Type B pancreatic cell (in vitro differentiated cells): ENCODE measurements at regions not wholly inside any gene's neighbourhood (a gene's known extent, or its start where the extent isn't known, plus 50 kb on each side); places are given as distances from the start of the nearest gene placed in this dataset.

Source experiments
- DNase-seq: peaks from one replicate; pipeline ENCODE4 v3.0.0; 2021; ENCODE audit warnings: mixed read lengths; ENCODE audit not compliant: unreplicated experiment; ENCODE audit errors: extremely low spot score
- H3K27ac Mint-ChIP-seq: 2 replicates; pipeline ENCODE4 v1.8.0; 2021; ENCODE audit warnings: mild to moderate bottlenecking, mixed read lengths
- H3K27me3 Mint-ChIP-seq: 2 replicates; pipeline ENCODE4 v1.8.0; 2021; ENCODE audit warnings: mixed read lengths
- H3K36me3 Mint-ChIP-seq: 2 replicates; pipeline ENCODE4 v1.8.0; 2021; ENCODE audit warnings: mixed read lengths
- H3K4me1 Mint-ChIP-seq: one replicate; pipeline ENCODE4 v1.8.0; 2021; ENCODE audit warnings: mixed read lengths; ENCODE audit not compliant: unreplicated experiment
- H3K4me3 Mint-ChIP-seq: 2 replicates; pipeline ENCODE4 v1.8.0; 2021; ENCODE audit warnings: mild to moderate bottlenecking, mixed read lengths
- H3K9me3 Mint-ChIP-seq: 2 replicates; pipeline ENCODE4 v1.8.0; 2021; ENCODE audit warnings: mixed read lengths
- TF ChIP-seq, protein P1 (sequence below): fragments of 200-600 bp; sonication (generic); conservative IDR thresholded peaks from 2 replicates; pipeline ENCODE4 v1.5.0; 2021; ENCODE audit warnings: antibody characterized with exemption, mild to moderate bottlenecking

DNA sequence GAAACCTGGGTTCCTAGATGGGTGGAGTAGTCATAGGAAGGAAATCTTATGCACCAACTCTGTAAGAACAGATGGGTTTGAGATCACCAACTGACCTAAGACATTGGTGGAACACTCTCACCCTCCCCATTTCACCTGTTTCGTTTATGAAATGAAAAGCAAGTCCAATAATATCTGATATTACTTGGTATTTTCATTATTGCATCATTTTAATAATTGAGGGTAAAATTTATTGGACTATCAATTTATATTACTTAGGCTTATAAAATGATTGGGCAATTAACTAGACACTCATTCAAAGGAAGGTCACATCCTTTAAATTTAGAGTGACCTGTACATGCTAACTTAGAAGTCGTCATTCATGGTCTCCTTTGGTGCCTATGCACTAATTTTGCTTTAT lies 503.9 kb downstream of the TAFA4 start:
- Mint-ChIP-seq H3K36me3 (no peaks in the 10 kb centered on the region), H3K9me3 (no peaks in the 10 kb centered on the region), H3K27me3 (peaks cover 10% of the 10 kb centered on the region), H3K4me1 (no peaks in the 10 kb centered on the region), H3K27ac (no peak overlapping the region), H3K4me3 (no peak overlapping the region)
- no peak for DNase-seq
- TF ChIP-seq, protein P1, sequence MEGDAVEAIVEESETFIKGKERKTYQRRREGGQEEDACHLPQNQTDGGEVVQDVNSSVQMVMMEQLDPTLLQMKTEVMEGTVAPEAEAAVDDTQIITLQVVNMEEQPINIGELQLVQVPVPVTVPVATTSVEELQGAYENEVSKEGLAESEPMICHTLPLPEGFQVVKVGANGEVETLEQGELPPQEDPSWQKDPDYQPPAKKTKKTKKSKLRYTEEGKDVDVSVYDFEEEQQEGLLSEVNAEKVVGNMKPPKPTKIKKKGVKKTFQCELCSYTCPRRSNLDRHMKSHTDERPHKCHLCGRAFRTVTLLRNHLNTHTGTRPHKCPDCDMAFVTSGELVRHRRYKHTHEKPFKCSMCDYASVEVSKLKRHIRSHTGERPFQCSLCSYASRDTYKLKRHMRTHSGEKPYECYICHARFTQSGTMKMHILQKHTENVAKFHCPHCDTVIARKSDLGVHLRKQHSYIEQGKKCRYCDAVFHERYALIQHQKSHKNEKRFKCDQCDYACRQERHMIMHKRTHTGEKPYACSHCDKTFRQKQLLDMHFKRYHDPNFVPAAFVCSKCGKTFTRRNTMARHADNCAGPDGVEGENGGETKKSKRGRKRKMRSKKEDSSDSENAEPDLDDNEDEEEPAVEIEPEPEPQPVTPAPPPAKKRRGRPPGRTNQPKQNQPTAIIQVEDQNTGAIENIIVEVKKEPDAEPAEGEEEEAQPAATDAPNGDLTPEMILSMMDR, result no peak

DNA sequence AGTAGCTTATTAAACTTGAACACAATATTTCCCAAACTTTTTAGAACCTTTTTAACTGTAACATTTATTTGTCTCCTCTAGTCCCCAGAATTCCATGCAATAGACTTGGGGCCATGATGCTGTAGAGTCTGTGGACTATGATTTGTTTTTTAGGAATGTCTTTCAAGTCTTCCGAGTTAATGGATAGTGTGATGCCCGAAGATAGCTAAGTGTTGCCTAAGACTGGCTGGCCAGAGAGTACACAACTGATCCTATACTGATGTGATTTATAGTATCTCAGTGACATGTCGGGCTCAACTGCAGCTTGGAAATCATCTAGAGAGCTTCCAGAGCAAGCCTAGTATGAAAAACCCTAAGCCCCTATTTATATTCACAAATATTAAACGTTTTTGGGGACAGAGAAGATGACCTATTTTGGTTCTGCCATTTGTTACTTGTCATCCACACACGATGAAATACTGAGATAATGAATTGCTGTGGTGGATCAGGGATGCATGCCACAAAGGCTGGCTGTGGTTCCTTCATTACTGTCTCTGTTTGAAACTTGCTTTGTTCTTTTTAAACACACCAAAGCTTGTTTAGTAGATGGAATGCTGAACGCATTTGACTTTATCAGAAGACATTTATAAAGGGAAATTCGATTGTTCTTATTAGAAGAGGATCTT lies 507.4 kb downstream of the TAFA4 start:
- peaks cover 10% of the 10 kb centered on the region for H3K27me3 Mint-ChIP-seq
- no peak overlapping the region for H3K27ac Mint-ChIP-seq
- no peaks in the 10 kb centered on the region for H3K36me3 Mint-ChIP-seq
- TF ChIP-seq, protein P1, result no peak
- no peak overlapping the region for H3K4me3 Mint-ChIP-seq
- H3K4me1 Mint-ChIP-seq, result no peaks in the 10 kb centered on the region
- no peaks in the 10 kb centered on the region for H3K9me3 Mint-ChIP-seq
- no peak for DNase-seq

DNA sequence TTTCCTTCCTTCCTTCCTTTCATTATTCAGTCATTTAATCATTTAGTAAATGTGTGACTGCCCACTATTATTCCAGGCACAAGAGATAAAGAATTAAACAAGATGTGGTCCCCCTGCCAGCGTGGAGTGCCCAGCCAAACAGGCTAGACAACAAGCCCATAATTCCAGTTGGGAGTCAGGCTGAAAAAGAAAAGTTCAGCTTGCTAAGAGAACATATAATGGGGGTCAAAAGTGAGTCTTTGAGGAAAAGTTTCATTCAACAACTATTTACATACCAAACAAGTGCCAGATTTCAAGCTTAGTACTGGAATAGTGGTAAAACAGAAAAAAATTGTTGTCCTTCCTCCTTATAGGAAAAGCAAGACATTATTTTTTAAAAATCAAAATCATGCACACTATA lies 523.7 kb downstream of the TAFA4 start:
- H3K36me3 Mint-ChIP-seq, result no peaks in the 10 kb centered on the region
- TF ChIP-seq, protein P1, result no peak
- H3K4me1 Mint-ChIP-seq, result no peaks in the 10 kb centered on the region
- H3K9me3 Mint-ChIP-seq, result no peaks in the 10 kb centered on the region
- no peak overlapping the region for H3K4me3 Mint-ChIP-seq
- DNase-seq, result no peak
- H3K27me3 Mint-ChIP-seq, result peaks cover 5% of the 10 kb centered on the region
- no peak overlapping the region for H3K27ac Mint-ChIP-seq

DNA sequence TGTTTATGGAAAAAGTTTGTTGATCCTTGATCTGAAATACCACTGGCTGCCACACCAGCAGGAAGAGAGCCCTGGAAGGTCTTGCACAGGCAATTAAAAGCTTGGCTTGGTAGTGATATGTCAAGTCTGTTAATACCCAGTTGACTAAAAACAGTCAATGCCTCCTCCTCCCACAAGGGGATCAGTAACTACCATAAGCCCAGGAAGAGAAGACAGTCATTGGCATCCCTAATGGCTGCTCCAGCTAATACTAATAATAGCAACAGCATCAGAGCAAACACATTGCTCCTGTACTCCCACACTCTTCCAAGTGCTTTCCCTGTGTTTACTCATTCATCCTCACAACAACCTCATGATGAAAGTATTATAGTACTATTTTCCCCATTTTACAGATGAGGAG lies 528.6 kb downstream of the TAFA4 start:
- Mint-ChIP-seq H3K27me3 (peaks cover 5% of the 10 kb centered on the region), H3K9me3 (no peaks in the 10 kb centered on the region), H3K27ac (no peak overlapping the region), H3K36me3 (no peaks in the 10 kb centered on the region), H3K4me1 (no peaks in the 10 kb centered on the region), H3K4me3 (no peak overlapping the region)
- no peak for DNase-seq
- TF ChIP-seq, protein P1, result no peak

DNA sequence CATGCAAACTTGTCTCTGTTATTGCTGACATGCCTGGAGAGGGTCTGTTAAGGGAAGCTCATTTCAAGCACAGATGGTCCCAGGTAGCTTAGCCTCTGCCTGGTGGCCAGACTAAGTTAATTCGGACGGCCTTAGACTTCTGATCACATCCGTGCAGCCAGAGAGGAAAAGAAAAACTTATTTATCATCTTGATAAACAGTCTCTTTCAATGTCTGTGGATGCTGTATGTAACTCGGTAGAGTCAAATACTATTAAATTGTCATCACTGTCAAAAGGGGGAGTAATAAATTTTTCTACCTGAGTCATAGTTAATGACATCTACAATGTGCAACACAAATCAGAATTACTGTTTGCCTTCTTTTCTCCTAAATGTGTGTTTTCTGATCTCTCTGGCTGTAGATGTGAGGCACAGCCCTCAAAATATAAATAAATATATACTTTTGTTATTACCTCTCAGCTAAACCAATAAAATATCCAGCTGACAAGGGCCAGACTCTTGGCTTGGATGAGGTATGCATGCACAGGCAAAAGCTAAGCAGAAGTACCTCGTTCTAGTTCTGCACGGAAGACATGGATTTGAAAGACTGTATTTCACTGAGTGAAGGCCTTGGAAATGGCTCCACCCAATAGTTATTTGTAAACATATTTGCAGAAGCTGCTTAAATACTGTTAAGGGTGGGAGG lies 530.0 kb downstream of the TAFA4 start:
- Mint-ChIP-seq H3K9me3 (no peaks in the 10 kb centered on the region), H3K27me3 (peaks cover 3% of the 10 kb centered on the region), H3K4me3 (no peak overlapping the region), H3K4me1 (no peaks in the 10 kb centered on the region), H3K36me3 (no peaks in the 10 kb centered on the region), H3K27ac (no peak overlapping the region)
- TF ChIP-seq, protein P1, result no peak
- no peak for DNase-seq
